Activated CD8-positive, alpha-beta T cell treated with anti-CD3 and anti-CD28 coated beads for 36 hours (primary cell): ENCODE measurements at regions not wholly inside any gene's neighbourhood (a gene's known extent, or its start where the extent isn't known, plus 50 kb on each side); places are given as distances from the start of the nearest gene placed in this dataset.

Experiments used
- ATAC-seq: fragments of 200-7000 bp; cut with Tn5 transposase; one replicate; pipeline ENCODE4 v1.10.0; 2021; ENCODE audit warnings: mild to moderate bottlenecking, moderate library complexity
- CTCF ChIA-PET: fragments of 350-600 bp; sonication (Branson Sonifier 250); formaldehyde crosslinking; loops from one replicate; lab custom pipeline; 2021; ENCODE audit warnings: antibody characterized with exemption; lab: Charles Lee
- POLR2A ChIA-PET: fragments of 350-600 bp; sonication (Branson Sonifier 250); formaldehyde crosslinking; loops from one replicate; lab custom pipeline; 2021; ENCODE audit warnings: antibody characterized with exemption; lab: Charles Lee
- DNase-seq: peaks from one replicate; pipeline ENCODE4 v3.0.0-alpha.2; 2020
- H3K27ac Mint-ChIP-seq: one replicate; pipeline ENCODE4 v1.8.0; 2021; ENCODE audit warnings: mild to moderate bottlenecking, mixed read lengths
- H3K27me3 Mint-ChIP-seq: one replicate; pipeline ENCODE4 v1.8.0; 2021; ENCODE audit warnings: mixed read lengths
- H3K36me3 Mint-ChIP-seq: one replicate; pipeline ENCODE4 v1.8.0; 2021; ENCODE audit warnings: low read depth, mixed read lengths
- H3K4me1 Mint-ChIP-seq: one replicate; pipeline ENCODE4 v1.8.0; 2021; ENCODE audit warnings: low read depth, mixed read lengths
- H3K4me3 Mint-ChIP-seq: one replicate; pipeline ENCODE4 v1.8.0; 2021; ENCODE audit warnings: mild to moderate bottlenecking, moderate library complexity, mixed read lengths
- H3K9me3 Mint-ChIP-seq: one replicate; pipeline ENCODE4 v1.8.0; 2021; ENCODE audit warnings: mixed read lengths
- CTCF ChIP-seq: fragments of 200-600 bp; IDR thresholded peaks from one replicate; pipeline ENCODE4 v1.8.0; 2022; ENCODE audit warnings: antibody characterized with exemption, mild to moderate bottlenecking
- intact Hi-C: fragments of 100-400 bp; cut with micrococcal nuclease; formaldehyde crosslinking; loops from one replicate; pipeline ENCODE4 v1.10.0; 2022

GRCh38 chr3:104805042-104805441 is 561.7 kb upstream of the ALCAM start:
- DNase-seq (no peak), ATAC-seq (no peak)
- H3K9me3 Mint-ChIP-seq = no peaks in the 10 kb centered on the region
- no peak overlapping the region for H3K27ac Mint-ChIP-seq
- H3K27me3 Mint-ChIP-seq = no peaks in the 10 kb centered on the region
- no peak overlapping the region for H3K4me3 Mint-ChIP-seq
- no peaks in the 10 kb centered on the region for H3K36me3 Mint-ChIP-seq
- ChIA-PET CTCF (no interaction called here), POLR2A (no interaction called here)
- no peak for TF ChIP-seq CTCF
- no peaks in the 10 kb centered on the region for H3K4me1 Mint-ChIP-seq
- intact Hi-C loops = no loop called here

GRCh38 chr3:104805508-104805907 is 561.2 kb upstream of the ALCAM start:
- Mint-ChIP-seq H3K36me3 (no peaks in the 10 kb centered on the region), H3K4me1 (no peaks in the 10 kb centered on the region), H3K27ac (no peak overlapping the region), H3K4me3 (no peak overlapping the region), H3K27me3 (no peaks in the 10 kb centered on the region), H3K9me3 (no peaks in the 10 kb centered on the region)
- no peak for DNase-seq
- TF ChIP-seq CTCF = no peak
- ChIA-PET POLR2A (no interaction called here), CTCF (no interaction called here)
- ATAC-seq = no peak
- intact Hi-C loops = no loop called here

GRCh38 chr3:104810896-104811295 is 555.8 kb upstream of the ALCAM start:
- ATAC-seq (no peak), DNase-seq (no peak)
- H3K9me3 Mint-ChIP-seq = peaks cover 2% of the 10 kb centered on the region
- no peaks in the 10 kb centered on the region for H3K36me3 Mint-ChIP-seq
- H3K4me3 Mint-ChIP-seq = no peak overlapping the region
- no peaks in the 10 kb centered on the region for H3K4me1 Mint-ChIP-seq
- intact Hi-C loops = no loop called here
- TF ChIP-seq CTCF = no peak
- no peaks in the 10 kb centered on the region for H3K27me3 Mint-ChIP-seq
- no peak overlapping the region for H3K27ac Mint-ChIP-seq
- CTCF ChIA-PET = no interaction called here
- POLR2A ChIA-PET = no interaction called here

GRCh38 chr3:104816008-104816407 is 550.7 kb upstream of the ALCAM start:
- H3K36me3 Mint-ChIP-seq = no peaks in the 10 kb centered on the region
- no peak for ATAC-seq
- DNase-seq = no peak
- H3K27me3 Mint-ChIP-seq = no peaks in the 10 kb centered on the region
- TF ChIP-seq CTCF = no peak
- H3K4me1 Mint-ChIP-seq = no peaks in the 10 kb centered on the region
- H3K27ac Mint-ChIP-seq = no peak overlapping the region
- H3K9me3 Mint-ChIP-seq = peaks cover 8% of the 10 kb centered on the region
- ChIA-PET POLR2A (no interaction called here), CTCF (no interaction called here)
- intact Hi-C loops = no loop called here
- no peak overlapping the region for H3K4me3 Mint-ChIP-seq

GRCh38 chr3:104816716-104817115 is 550.0 kb upstream of the ALCAM start:
- TF ChIP-seq CTCF = no peak
- peaks cover 12% of the 10 kb centered on the region for H3K9me3 Mint-ChIP-seq
- ATAC-seq (no peak), DNase-seq (no peak)
- CTCF ChIA-PET = no interaction called here
- H3K36me3 Mint-ChIP-seq = no peaks in the 10 kb centered on the region
- H3K27ac Mint-ChIP-seq = no peak overlapping the region
- no peaks in the 10 kb centered on the region for H3K4me1 Mint-ChIP-seq
- no peaks in the 10 kb centered on the region for H3K27me3 Mint-ChIP-seq
- POLR2A ChIA-PET = no interaction called here
- intact Hi-C loops = no loop called here
- no peak overlapping the region for H3K4me3 Mint-ChIP-seq
